CD4-positive, alpha-beta T cell treated with Interleukin-17A for 4 hours (primary cell): ENCODE measurements at regions not wholly inside any gene's neighbourhood (a gene's known extent, or its start where the extent isn't known, plus 50 kb on each side); places are given as distances from the start of the nearest gene placed in this dataset.
"Not testable (repeated sequence)": the region's sequence is repeated elsewhere in the genome, so short reads cannot be mapped to it uniquely, and the experiment has no call there.

Experiments
- DNase-seq: peaks from one replicate; pipeline ENCODE4 v3.0.0-alpha.2; 2020; ENCODE audit warnings: mixed read lengths

DNA sequence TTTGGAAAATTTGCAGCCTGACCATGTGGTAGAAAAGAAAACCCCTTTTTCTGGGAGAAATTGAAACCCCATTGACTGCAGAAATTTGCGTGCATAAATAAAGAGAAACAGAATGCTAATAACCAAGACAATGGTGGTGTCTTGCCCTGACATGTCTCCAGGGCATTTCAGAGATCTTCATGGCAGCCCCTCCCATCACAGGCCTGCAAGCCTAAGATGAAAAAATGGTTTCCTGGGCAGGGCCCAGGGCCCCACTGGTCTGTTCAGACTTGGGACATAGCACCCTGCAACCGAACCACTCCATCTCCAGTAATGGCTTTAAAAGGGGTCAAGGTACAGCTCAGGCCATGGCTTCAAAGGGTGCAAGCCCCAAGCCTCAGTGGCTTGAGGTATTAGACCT is 71.6 kb upstream of the SGIP1 start:
- DNase-seq: no peak

DNA sequence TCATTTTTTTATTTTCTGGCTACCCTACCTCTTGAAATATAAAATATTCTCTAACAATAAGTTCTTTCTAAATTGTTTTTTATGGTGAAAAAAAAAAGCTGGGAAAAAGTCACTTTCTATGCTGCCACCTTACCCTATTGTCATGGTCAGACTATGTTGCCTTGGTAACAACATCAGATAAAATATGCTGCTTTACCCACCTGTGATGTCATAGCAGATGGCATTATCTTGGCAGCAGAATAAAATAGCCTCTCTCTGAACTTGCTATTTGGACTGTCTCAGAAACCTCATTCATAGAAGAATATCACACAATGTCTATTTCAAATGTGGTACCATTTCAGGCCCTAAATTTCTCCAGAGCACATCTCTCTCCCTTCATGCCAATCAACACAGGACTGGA is 69.6 kb upstream of the SGIP1 start:
- no peak for DNase-seq

DNA sequence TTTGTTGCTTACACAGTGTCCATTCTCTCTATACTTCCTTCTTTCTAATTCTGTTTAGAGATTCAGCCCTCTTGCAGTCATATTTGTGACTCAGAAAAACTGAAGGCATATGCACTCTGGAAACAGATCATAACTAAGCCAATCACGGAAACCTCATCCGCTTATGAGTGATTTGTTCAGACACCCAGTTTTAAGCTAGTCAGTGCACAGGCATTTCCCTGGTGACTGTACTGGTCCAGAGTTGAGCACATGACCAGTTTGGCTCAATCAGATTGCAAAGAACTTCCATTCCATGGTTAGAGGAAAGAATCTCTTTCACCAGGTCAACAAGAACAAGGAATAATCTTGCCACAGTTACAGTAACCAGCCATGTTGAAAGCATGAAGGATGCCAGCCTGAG is 69.2 kb upstream of the SGIP1 start:
- no peak for DNase-seq

DNA sequence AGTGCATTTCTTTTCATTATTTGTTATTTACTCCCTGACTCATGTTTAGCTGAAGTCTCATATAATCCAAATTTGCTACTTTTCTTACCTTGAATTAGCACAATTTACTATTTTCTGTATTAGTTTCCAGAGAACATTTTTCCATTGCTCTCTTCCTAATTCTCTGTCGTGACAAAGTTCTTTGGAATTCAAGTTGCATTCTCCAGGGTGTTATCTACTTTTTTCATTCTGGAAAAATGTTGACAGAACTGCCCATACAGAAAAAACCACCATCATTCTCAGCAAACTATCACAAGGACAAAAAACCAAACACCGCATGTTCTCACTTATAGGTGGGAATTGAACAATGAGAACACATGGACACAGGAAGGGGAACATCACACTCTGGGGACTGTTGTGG is 67.3 kb upstream of the SGIP1 start:
- DNase-seq: not testable (repeated sequence)

DNA sequence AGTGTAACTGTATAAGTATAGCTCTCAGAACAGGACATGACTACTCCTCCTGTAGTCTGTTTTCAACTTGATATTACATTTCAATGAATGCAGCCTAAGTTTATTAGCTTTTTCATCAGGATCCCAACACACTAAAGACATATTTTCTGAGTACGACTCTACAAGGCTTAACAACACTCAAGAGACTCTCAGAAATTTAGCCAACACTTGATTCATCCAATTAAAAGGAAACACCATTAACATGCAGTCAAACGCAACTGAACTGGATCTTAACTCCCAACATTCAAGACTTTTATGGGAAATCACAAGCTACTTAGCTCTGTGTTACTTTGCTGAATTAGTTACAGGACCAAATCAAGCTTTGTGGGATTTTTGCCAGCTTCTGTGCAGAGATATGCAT is 65.2 kb upstream of the SGIP1 start:
- no peak for DNase-seq

DNA sequence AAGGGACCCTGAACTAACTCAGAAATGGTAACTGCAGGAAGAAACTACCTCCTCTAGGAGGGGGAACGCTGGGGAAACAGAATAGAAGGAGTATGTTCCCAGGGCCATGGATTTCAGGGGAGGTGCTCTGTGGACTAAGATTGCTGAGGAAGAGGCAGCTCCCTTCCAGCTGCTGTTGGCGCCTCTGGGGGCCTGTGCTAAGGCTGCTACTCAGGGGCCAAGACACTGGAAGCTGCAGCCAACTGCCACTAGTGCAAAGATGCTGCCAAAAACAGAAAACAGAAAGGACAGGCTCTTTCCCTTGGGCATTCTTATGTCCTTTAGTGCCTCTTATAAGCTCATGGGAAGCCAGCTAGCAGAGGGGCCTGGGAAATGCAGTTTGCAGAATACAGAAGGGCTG is 58.0 kb upstream of the SGIP1 start:
- no peak for DNase-seq

DNA sequence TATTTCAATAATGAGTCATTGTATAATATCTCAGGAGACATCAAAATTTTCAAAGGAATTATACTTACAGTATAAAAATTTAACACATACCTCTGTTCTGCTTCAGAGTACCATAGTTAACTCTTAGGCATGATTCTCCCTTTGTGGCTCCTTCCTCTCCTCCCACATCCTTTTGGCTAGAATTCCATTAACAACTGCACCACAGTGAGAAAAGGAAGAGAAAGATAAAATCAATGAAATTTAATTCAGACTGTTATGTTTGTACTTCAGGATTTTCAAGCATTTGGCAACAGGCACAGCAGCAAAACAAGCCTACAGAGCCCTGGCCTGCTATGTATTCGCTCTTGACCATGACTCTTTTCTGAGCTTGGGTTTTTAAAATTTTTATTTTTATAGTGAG is 57.2 kb upstream of the SGIP1 start:
- no peak for DNase-seq

DNA sequence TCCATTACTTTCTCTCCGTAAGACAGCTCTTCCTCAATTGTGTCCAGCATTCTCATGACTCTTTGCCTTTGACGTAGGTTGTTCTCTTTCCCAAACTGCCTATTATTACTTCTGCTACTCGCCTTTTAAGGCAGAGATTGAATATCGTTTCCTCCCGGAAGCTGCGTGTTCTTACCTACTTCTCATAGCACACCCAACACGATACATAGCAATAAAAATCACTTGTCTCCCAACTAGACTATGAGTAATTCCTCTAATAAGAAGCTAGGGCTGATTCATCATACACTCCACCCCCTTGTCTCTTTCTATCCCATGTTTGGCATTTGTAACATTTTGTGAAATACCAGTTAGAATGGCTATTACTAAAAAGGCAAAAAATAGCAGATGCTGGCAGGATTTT is 55.8 kb upstream of the SGIP1 start:
- no peak for DNase-seq

DNA sequence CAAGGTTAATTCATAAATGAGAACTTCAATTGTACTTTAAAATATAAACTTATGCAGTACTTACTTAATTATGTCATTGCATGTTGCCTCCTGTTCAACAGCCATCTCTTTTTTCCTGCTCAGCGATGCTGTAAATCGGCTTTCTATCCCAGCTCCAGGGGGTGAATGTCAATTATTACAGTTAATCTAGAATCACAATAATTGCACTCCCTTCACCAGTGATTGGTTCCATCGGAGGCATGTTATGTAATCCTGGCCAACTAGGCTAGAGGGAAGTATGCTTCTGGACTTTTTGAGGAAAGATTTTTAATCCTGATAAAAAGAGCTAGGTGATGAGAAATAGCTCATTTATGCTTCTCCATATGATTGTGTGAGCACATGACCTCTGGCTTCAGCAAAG is 53.8 kb upstream of the SGIP1 start:
- DNase-seq: no peak

DNA sequence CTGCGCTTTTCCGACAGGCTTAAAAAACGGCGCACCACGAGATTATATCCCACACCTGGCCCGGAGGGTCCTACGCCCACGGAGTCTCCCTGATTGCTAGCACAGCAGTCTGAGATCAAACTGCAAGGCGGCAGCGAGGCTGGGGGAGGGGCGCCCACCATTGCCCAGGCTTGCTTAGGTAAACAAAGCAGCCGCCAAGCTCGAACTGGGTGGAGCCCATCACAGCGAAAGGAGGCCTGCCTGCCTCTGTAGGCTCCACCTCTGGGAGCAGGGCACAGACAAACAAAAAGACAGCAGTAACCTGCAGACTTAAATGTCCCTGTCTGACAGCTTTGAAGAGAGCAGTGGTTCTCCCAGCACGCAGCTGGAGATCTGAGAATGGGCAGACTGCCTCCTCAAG is 52.7 kb upstream of the SGIP1 start:
- not testable (repeated sequence) for DNase-seq
